ENCODE measurements at regions not wholly inside any gene's neighbourhood (a gene's known extent, or its start where the extent isn't known, plus 50 kb on each side); places are given as distances from the start of the nearest gene placed in this dataset.

- TF ChIP-seq POLR2A (IDR thresholded peaks at IDR 0.05; ENCODE audit: low read length) (no peak), GATA3 (IDR thresholded peaks at IDR 0.05; ENCODE audit: borderline replicate concordance) (no peak), KDM1A (IDR thresholded peaks at IDR 0.05; ENCODE audit: low read depth) (no peak), POLR2AphosphoS2 (conservative IDR thresholded peaks at IDR 0.05; ENCODE audit: low read length) (no peak), HEYL (CRISPR knock-in tag; IDR thresholded peaks at IDR 0.05) (no peak), SMC3 (IDR thresholded peaks at IDR 0.05) (no peak), MAZ (IDR thresholded peaks at IDR 0.05; ENCODE audit: borderline replicate concordance, low read depth, low read length) (no peak), RCOR1 (IDR thresholded peaks at IDR 0.05; ENCODE audit: low read depth, low read length) (no peak)
- TF ChIP-seq, protein P1, sequence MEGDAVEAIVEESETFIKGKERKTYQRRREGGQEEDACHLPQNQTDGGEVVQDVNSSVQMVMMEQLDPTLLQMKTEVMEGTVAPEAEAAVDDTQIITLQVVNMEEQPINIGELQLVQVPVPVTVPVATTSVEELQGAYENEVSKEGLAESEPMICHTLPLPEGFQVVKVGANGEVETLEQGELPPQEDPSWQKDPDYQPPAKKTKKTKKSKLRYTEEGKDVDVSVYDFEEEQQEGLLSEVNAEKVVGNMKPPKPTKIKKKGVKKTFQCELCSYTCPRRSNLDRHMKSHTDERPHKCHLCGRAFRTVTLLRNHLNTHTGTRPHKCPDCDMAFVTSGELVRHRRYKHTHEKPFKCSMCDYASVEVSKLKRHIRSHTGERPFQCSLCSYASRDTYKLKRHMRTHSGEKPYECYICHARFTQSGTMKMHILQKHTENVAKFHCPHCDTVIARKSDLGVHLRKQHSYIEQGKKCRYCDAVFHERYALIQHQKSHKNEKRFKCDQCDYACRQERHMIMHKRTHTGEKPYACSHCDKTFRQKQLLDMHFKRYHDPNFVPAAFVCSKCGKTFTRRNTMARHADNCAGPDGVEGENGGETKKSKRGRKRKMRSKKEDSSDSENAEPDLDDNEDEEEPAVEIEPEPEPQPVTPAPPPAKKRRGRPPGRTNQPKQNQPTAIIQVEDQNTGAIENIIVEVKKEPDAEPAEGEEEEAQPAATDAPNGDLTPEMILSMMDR (IDR thresholded peaks at IDR 0.05), result no peak
These were observed 72.4 kb upstream of the OLFM1 start for GRCh38 chr9:135015096-135015495.

Data from A549 (cell line).